ENCODE measurements at regions not wholly inside any gene's neighbourhood (a gene's known extent, or its start where the extent isn't known, plus 50 kb on each side); places are given as distances from the start of the nearest gene placed in this dataset.

- H3K4me3 ChIP-seq (ENCODE audit: low read depth, low read length), result no peak overlapping the region
- no peak for TF ChIP-seq CTCF (IDR thresholded peaks at IDR 0.05; ENCODE audit: low read depth, low read length)
Measured at GRCh38 chr13:99892866-99893504, 78.6 kb downstream of the ZIC5 start.

- no peak overlapping the region for H3K4me3 ChIP-seq (ENCODE audit: low read depth, low read length)
- no peak for TF ChIP-seq CTCF (IDR thresholded peaks at IDR 0.05; ENCODE audit: low read depth, low read length)
Measured at GRCh38 chr13:99892196-99892613, 79.4 kb downstream of the ZIC5 start.

- H3K4me3 ChIP-seq (ENCODE audit: low read depth, low read length), result no peak overlapping the region
- TF ChIP-seq CTCF (IDR thresholded peaks at IDR 0.05; ENCODE audit: low read depth, low read length), result no peak
Measured at GRCh38 chr13:99886706-99887105, 84.9 kb downstream of the ZIC5 start.

DNA sequence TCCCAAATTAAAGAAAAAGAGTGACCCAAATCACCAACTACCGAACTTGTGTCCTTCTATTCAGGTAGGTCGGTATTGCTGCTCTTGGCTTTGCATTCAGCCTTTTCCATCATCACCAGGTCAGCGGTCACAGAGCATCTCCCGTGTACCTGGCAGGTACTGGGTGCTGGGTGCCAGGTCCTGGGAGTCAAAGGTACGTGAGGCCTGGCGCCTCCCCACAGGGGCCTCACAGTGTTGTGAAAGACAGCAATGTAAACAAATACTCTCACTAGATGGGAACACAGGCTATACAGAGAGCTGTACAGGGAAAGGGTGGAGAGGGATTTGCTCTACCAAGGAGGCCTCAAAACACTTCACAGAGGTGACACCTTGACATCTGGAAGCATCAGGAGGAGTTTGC lies 86.7 kb downstream of the ZIC5 start:
- TF ChIP-seq CTCF (IDR thresholded peaks at IDR 0.05; ENCODE audit: low read depth, low read length), result no peak
- no peak overlapping the region for H3K4me3 ChIP-seq (ENCODE audit: low read depth, low read length)

- no peak overlapping the region for H3K4me3 ChIP-seq (ENCODE audit: low read depth, low read length)
- no peak for TF ChIP-seq CTCF (IDR thresholded peaks at IDR 0.05; ENCODE audit: low read depth, low read length)
Measured at GRCh38 chr13:99883805-99884204, 87.8 kb downstream of the ZIC5 start.

- no peak for TF ChIP-seq CTCF (IDR thresholded peaks at IDR 0.05; ENCODE audit: low read depth, low read length)
- no peak overlapping the region for H3K4me3 ChIP-seq (ENCODE audit: low read depth, low read length)
Measured at GRCh38 chr13:99878921-99879610, 92.5 kb downstream of the ZIC5 start.

DNA sequence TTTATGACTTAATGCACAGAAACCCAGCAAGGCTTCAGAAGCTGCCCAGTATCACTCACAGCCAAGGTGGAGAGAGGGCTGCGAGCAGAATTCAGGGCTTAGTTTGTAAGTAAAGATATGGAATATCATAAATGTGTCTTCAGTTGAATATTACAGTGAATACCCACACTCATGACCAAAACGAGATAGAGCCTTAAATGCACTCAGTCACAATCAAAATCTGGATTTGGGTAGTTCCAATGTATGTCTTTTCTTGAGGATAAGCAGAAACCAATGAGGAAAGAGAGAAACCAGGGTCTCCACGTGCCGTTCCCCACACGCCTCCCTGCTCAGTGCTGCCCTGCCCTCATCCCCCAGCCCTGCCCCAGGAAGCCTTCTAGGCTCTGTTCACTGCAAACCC lies 94.9 kb downstream of the ZIC5 start:
- H3K4me3 ChIP-seq (ENCODE audit: low read depth, low read length), result no peak overlapping the region
- TF ChIP-seq CTCF (IDR thresholded peaks at IDR 0.05; ENCODE audit: low read depth, low read length), result no peak

All from WI38 (cell line).